HEK293T (cell line): ENCODE measurements at regions not wholly inside any gene's neighbourhood (a gene's known extent, or its start where the extent isn't known, plus 50 kb on each side); places are given as distances from the start of the nearest gene placed in this dataset.

Source experiments
- FOXM1 ChIP-seq: fragments of 450-650 bp; IDR thresholded peaks from 2 replicates; pipeline ENCODE4 v1.6.1; 2017; ENCODE audit warnings: mild to moderate bottlenecking, borderline replicate concordance
- NFRKB ChIP-seq: fragments of 450-650 bp; IDR thresholded peaks from 2 replicates; pipeline ENCODE4 v1.6.1; 2016; ENCODE audit warnings: mild to moderate bottlenecking, moderate library complexity
- SUZ12 ChIP-seq: fragments of 450-650 bp; IDR thresholded peaks from 2 replicates; pipeline ENCODE4 v1.6.1; 2016; ENCODE audit warnings: mild to moderate bottlenecking

GRCh38 chr5:92353107-92354030 is 970.3 kb upstream of the ARRDC3 start:
- TF ChIP-seq NFRKB (no peak), SUZ12 (no peak), FOXM1 (no peak)
